HEK293 (cell line): ENCODE measurements at regions not wholly inside any gene's neighbourhood (a gene's known extent, or its start where the extent isn't known, plus 50 kb on each side); places are given as distances from the start of the nearest gene placed in this dataset.
"Not testable (repeated sequence)": the region's sequence is repeated elsewhere in the genome, so short reads cannot be mapped to it uniquely, and the experiment has no call there.

Source experiments
- CTCF ChIA-PET: fragments of 350-600 bp; formaldehyde crosslinking; extraction: SDS; loops from one replicate; lab custom pipeline; 2021; ENCODE audit warnings: antibody characterized with exemption; lab: Yijun Ruan, JAX
- POLR2A ChIA-PET: fragments of 300-600 bp; formaldehyde crosslinking; extraction: SDS; loops from one replicate; lab custom pipeline; 2020; ENCODE audit warnings: antibody characterized with exemption, inconsistent platforms; lab: Yijun Ruan, JAX
- H3K27ac ChIP-seq: fragments of 200-500 bp; sonication (Bioruptor generic); 2 replicates; pipeline ENCODE4 v1.5.1; 2014; ENCODE audit warnings: low read depth, low read length, control low read depth, inconsistent platforms; ENCODE audit errors: extremely low read depth
- H3K36me3 ChIP-seq, 2 experiments: fragments of 200-500 bp in 1 of 2; sonication (Bioruptor generic) in 1 of 2; 1 replicate in 1 of 2; 2 replicates in 1 of 2; pipeline ENCODE4 v1.5.1; 2014 to 2017; ENCODE audit warnings: inconsistent platforms in 2 of 2, low read length in 2 of 2; ENCODE audit not compliant: control insufficient read depth in 2 of 2, insufficient read depth in 1 of 2
- H3K4me1 ChIP-seq: fragments of 200-500 bp; sonication (Bioruptor generic); 2 replicates; pipeline ENCODE4 v1.5.1; 2014; ENCODE audit warnings: mild to moderate bottlenecking, low read length, inconsistent platforms; ENCODE audit not compliant: control insufficient read depth, insufficient read depth
- H3K4me3 ChIP-seq: 2 replicates; pipeline ENCODE4 v1.5.1; 2011; ENCODE audit warnings: low read depth, mild to moderate bottlenecking, control low read depth, low read length, moderate library complexity
- H3K9me3 ChIP-seq: fragments of 200-500 bp; sonication (Bioruptor generic); 2 replicates; pipeline ENCODE4 v1.5.1; 2014; ENCODE audit warnings: low read depth, low read length, inconsistent platforms; ENCODE audit not compliant: control insufficient read depth, insufficient read depth
- SALL2 ChIP-seq: fragments of 450-650 bp; formaldehyde crosslinking; IDR thresholded peaks from 2 replicates; pipeline ENCODE4 v1.5.0; 2017; ENCODE audit warnings: missing biosample characterization, mild to moderate bottlenecking, missing genetic modification characterization, borderline replicate concordance
- ZBTB20 ChIP-seq: fragments of 450-650 bp; formaldehyde crosslinking; IDR thresholded peaks from 2 replicates; pipeline ENCODE4 v1.5.1; 2016; ENCODE audit warnings: missing biosample characterization, missing genetic modification characterization
- ZFHX2 ChIP-seq: fragments of 450-650 bp; formaldehyde crosslinking; conservative IDR thresholded peaks from 2 replicates; pipeline ENCODE4 v1.5.1; 2016; ENCODE audit warnings: missing biosample characterization, missing genetic modification characterization
- ZNF10 ChIP-seq: fragments of 450-650 bp; formaldehyde crosslinking; IDR thresholded peaks from 2 replicates; pipeline ENCODE4 v1.5.1; 2017; ENCODE audit warnings: missing biosample characterization, missing genetic modification characterization
- ZNF112 ChIP-seq: fragments of 450-650 bp; formaldehyde crosslinking; IDR thresholded peaks from 2 replicates; pipeline ENCODE4 v1.5.0; 2017; ENCODE audit warnings: missing biosample characterization, missing genetic modification characterization
- ZNF121 ChIP-seq: fragments of 450-650 bp; formaldehyde crosslinking; IDR thresholded peaks from 2 replicates; pipeline ENCODE4 v1.5.1; 2016; ENCODE audit warnings: missing biosample characterization, missing genetic modification characterization
- ZNF133 ChIP-seq: fragments of 450-650 bp; formaldehyde crosslinking; IDR thresholded peaks from 2 replicates; pipeline ENCODE4 v1.5.1; 2016; ENCODE audit warnings: missing biosample characterization, missing genetic modification characterization
- ZNF16 ChIP-seq: fragments of 450-650 bp; formaldehyde crosslinking; IDR thresholded peaks from 2 replicates; pipeline ENCODE4 v1.5.1; 2016; ENCODE audit warnings: low read depth, missing biosample characterization, missing genetic modification characterization
- ZNF266 ChIP-seq: fragments of 450-650 bp; formaldehyde crosslinking; IDR thresholded peaks from 2 replicates; pipeline ENCODE4 v1.5.1; 2016; ENCODE audit warnings: missing biosample characterization, missing genetic modification characterization, low read depth
- ZNF302 ChIP-seq: fragments of 450-650 bp; formaldehyde crosslinking; IDR thresholded peaks from 2 replicates; pipeline ENCODE4 v1.5.1; 2016; ENCODE audit warnings: missing biosample characterization, missing genetic modification characterization, low read depth
- ZNF514 ChIP-seq: fragments of 450-650 bp; formaldehyde crosslinking; IDR thresholded peaks from 2 replicates; pipeline ENCODE4 v1.5.1; 2016; ENCODE audit warnings: missing biosample characterization, missing genetic modification characterization
- ZNF571 ChIP-seq: fragments of 450-650 bp; formaldehyde crosslinking; IDR thresholded peaks from 2 replicates; pipeline ENCODE4 v1.5.0; 2017; ENCODE audit warnings: missing biosample characterization, missing genetic modification characterization
- ZNF654 ChIP-seq: fragments of 450-650 bp; formaldehyde crosslinking; IDR thresholded peaks from 2 replicates; pipeline ENCODE4 v1.5.1; 2016; ENCODE audit warnings: low read depth, missing biosample characterization, missing genetic modification characterization
- ZNF76 ChIP-seq: fragments of 450-650 bp; formaldehyde crosslinking; IDR thresholded peaks from 2 replicates; pipeline ENCODE4; 2016; ENCODE audit warnings: low read depth, missing biosample characterization, missing genetic modification characterization, borderline replicate concordance
- TF ChIP-seq, protein P1 (sequence below): fragments of 450-650 bp; formaldehyde crosslinking; IDR thresholded peaks from 2 replicates; pipeline ENCODE4 v1.5.1; 2017; ENCODE audit warnings: missing biosample characterization, missing genetic modification characterization
- TF ChIP-seq, protein P2 (sequence below): fragments of 450-650 bp; formaldehyde crosslinking; IDR thresholded peaks from 2 replicates; pipeline ENCODE4 v1.5.1; 2017; ENCODE audit warnings: missing biosample characterization, missing genetic modification characterization
- TF ChIP-seq, protein P3 (sequence below): fragments of 450-650 bp; formaldehyde crosslinking; IDR thresholded peaks from 2 replicates; pipeline ENCODE4 v1.5.1; 2016; ENCODE audit warnings: missing biosample characterization, missing genetic modification characterization
- TF ChIP-seq, protein P4 (sequence below): fragments of 450-650 bp; formaldehyde crosslinking; IDR thresholded peaks from 2 replicates; pipeline ENCODE4 v1.5.1; 2016; ENCODE audit warnings: missing biosample characterization, missing genetic modification characterization

DNA sequence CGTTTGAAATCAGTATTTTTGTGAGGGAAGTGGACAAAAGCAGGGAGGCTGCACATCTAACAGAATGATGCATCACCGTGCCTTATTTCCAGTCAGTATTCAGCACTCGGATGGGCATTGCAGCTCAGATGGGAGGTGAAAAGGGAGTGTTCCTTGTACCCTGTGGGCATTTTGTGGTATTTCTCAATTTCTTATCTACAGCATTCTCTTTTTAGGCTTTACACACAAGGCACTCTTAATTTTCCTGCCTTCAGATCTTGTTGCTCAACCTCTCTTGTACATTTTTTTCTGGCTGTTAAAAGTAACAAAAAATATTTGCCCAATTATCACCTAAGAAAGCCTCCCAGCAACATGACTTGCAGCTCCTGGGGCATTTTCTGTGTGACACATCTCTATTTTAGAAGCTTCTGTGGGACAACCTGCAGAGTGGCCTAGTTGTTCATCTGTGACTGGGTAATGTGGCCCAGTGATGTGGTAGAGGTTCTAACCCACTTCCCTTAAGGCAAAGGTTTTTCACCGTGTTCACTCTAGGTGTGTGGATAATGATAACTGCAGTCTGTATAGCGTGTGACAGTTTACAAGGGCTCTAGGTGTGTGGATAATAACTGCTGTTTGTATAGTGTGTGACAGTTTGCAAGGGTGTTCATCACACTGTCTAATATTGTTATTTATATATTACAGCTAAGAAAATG, 257.2 kb downstream of the PTGER3 start:
- TF ChIP-seq, protein P1, sequence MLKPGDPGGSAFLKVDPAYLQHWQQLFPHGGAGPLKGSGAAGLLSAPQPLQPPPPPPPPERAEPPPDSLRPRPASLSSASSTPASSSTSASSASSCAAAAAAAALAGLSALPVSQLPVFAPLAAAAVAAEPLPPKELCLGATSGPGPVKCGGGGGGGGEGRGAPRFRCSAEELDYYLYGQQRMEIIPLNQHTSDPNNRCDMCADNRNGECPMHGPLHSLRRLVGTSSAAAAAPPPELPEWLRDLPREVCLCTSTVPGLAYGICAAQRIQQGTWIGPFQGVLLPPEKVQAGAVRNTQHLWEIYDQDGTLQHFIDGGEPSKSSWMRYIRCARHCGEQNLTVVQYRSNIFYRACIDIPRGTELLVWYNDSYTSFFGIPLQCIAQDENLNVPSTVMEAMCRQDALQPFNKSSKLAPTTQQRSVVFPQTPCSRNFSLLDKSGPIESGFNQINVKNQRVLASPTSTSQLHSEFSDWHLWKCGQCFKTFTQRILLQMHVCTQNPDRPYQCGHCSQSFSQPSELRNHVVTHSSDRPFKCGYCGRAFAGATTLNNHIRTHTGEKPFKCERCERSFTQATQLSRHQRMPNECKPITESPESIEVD (tag by site-specific recombination): no peak
- no peak for TF ChIP-seq ZNF654 (tag by site-specific recombination)
- no peak for TF ChIP-seq ZFHX2 (tag by site-specific recombination)
- no peak for TF ChIP-seq ZNF266 (tag by site-specific recombination)
- TF ChIP-seq SALL2 (tag by site-specific recombination): no peak
- no peak for TF ChIP-seq ZNF112 (tag by site-specific recombination)
- no peak for TF ChIP-seq ZNF10 (tag by site-specific recombination)
- no peak for TF ChIP-seq ZNF302 (tag by site-specific recombination)
- TF ChIP-seq, protein P2, sequence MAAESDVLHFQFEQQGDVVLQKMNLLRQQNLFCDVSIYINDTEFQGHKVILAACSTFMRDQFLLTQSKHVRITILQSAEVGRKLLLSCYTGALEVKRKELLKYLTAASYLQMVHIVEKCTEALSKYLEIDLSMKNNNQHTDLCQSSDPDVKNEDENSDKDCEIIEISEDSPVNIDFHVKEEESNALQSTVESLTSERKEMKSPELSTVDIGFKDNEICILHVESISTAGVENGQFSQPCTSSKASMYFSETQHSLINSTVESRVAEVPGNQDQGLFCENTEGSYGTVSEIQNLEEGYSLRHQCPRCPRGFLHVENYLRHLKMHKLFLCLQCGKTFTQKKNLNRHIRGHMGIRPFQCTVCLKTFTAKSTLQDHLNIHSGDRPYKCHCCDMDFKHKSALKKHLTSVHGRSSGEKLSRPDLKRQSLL (tag by site-specific recombination): no peak
- no peak for TF ChIP-seq ZNF133 (tag by site-specific recombination)
- CTCF ChIA-PET: interaction anchor here (0.6 kb wide), 1 partner anchor 11 kb away, joined by 3 read pairs; no protein-coding TSS in a partner anchor
- Histone ChIP-seq H3K9me3 (no peaks in the 10 kb centered on the region), H3K27ac (no peak overlapping the region), H3K4me3 (no peak overlapping the region), H3K4me1 (no peaks in the 10 kb centered on the region), H3K36me3 (no peaks in the 10 kb centered on the region)
- POLR2A ChIA-PET: no interaction called here

DNA sequence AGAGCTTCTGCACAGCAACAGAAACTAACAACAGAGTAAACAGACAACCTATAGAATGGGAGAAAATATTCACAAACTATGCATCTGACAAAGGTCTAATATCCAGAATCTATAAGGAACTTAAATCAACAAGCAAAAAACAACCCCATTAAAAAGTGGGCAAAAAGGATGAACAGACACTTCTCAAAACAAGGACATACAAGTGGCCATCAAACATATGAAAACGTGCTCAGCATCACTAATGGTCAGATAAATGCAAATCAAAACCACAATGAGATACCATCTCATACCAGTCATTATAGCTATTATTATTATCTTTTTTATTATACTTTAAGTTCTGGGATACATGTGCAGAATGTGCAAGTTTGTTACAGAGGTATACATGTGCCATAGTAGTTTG, 252.6 kb downstream of the PTGER3 start:
- H3K27ac ChIP-seq, POLR2A ChIA-PET, H3K9me3 ChIP-seq, CTCF ChIA-PET, H3K4me1 ChIP-seq, H3K36me3 ChIP-seq, H3K4me3 ChIP-seq: not testable (repeated sequence)

DNA sequence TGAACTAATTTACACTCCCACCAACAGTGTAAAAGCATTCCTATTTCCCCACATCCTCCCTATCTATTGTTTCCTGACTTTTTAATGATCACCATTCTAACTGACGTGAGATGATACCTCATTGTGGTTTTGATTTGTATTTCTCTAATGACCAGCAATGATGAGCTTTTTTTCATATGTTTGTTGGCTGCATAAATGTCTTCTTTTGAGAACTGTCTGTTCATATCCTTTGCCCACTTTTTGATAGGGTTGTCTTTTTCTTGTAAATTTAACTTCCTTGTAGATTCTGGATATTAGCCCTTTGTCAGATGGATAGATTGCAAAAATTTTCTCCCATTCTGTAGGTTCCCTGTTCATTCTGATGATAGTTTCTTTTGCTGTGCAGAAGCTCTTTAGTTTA, 251.3 kb downstream of the PTGER3 start:
- POLR2A ChIA-PET, H3K36me3 ChIP-seq, CTCF ChIA-PET, H3K4me1 ChIP-seq, H3K9me3 ChIP-seq, H3K4me3 ChIP-seq, H3K27ac ChIP-seq: not testable (repeated sequence)

DNA sequence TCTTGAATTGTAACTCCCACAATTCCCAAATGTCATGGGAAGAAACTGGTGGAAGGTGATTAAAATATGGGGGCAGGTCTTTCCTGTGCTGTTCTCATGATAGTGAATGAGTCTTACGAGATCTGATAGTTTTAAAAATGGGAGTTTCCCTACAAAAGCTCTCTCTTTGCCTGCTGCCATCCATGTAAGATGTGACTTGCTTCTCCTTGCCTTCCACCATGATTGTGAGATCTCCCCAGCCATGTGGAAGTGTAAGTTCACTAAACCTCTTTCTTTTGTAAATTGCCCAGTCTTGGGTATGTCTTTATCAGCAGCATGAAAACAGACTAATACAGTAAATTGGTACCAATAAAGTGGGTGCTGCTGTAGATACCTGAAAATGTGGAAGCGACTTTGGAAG, 245.0 kb downstream of the PTGER3 start:
- H3K9me3 ChIP-seq, H3K4me3 ChIP-seq, H3K27ac ChIP-seq, H3K4me1 ChIP-seq, H3K36me3 ChIP-seq, POLR2A ChIA-PET, CTCF ChIA-PET: not testable (repeated sequence)

DNA sequence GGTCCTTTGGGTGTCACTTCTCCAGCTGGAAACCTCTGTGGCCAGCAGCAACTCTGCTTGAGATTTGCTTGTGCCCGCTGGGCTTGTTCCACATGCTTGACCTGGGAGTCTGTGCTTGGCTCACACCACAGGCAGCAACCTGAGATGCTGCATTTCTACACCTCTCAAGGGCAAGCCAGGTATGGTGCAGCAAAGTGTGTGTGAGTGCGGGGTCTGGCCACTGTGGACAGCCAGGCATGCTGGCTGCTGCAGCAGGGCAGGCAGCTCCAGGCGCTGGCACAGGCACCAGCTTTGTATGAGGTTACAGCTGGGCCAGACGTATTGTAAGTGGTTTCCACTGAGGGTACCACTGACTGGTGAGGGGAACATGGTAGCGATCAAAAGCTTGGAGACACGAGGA, 242.0 kb downstream of the PTGER3 start:
- Histone ChIP-seq H3K27ac (no peak overlapping the region), H3K4me3 (no peak overlapping the region), H3K9me3 (no peaks in the 10 kb centered on the region), H3K4me1 (no peaks in the 10 kb centered on the region), H3K36me3 (no peaks in the 10 kb centered on the region)
- CTCF ChIA-PET: no interaction called here
- POLR2A ChIA-PET: no interaction called here
- TF ChIP-seq ZNF514 (tag by site-specific recombination): no peak
- no peak for TF ChIP-seq ZNF76 (tag by site-specific recombination)
- no peak for TF ChIP-seq ZBTB20
- no peak for TF ChIP-seq ZNF121
- TF ChIP-seq ZNF571: no peak
- TF ChIP-seq, protein P3, sequence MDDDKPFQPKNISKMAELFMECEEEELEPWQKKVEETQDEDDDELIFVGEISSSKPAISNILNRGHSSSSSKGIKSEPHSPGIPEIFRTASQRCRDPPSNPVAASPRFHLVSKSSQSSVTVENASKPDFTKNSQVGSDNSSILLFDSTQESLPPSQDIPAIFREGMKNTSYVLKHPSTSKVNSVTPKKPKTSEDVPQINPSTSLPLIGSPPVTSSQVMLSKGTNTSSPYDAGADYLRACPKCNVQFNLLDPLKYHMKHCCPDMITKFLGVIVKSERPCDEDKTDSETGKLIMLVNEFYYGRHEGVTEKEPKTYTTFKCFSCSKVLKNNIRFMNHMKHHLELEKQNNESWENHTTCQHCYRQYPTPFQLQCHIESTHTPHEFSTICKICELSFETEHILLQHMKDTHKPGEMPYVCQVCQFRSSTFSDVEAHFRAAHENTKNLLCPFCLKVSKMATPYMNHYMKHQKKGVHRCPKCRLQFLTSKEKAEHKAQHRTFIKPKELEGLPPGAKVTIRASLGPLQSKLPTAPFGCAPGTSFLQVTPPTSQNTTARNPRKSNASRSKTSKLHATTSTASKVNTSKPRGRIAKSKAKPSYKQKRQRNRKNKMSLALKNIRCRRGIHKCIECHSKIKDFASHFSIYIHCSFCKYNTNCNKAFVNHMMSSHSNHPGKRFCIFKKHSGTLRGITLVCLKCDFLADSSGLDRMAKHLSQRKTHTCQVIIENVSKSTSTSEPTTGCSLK (tag by site-specific recombination): no peak
- TF ChIP-seq ZNF16 (tag by site-specific recombination): no peak
- TF ChIP-seq, protein P4, sequence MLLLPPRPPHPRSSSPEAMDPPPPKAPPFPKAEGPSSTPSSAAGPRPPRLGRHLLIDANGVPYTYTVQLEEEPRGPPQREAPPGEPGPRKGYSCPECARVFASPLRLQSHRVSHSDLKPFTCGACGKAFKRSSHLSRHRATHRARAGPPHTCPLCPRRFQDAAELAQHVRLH (tag by site-specific recombination): no peak
- TF ChIP-seq ZFHX2 (tag by site-specific recombination): no peak
